ENCODE measurements at regions not wholly inside any gene's neighbourhood (a gene's known extent, or its start where the extent isn't known, plus 50 kb on each side); places are given as distances from the start of the nearest gene placed in this dataset.

DNA sequence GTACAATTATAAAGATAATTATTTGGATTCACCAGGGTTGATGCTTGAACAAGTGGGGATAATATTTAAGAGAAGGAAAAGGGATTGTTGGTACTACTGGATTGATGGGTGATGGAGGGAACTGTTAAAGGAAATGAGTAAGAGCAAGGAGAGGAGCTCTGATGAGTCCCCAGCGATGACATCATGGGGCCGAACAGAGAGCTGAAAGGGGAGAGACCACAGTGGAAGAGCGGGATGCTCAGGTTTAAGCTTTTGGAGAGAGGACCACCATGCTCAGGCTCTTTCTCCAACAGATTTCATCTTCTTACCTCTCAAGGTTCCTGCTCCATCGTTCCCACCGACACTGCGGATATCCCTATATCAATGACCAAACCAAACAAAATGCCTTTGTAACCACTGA, 568.7 kb downstream of the ETS1 start:
- intact Hi-C loops (cut with DNase I): no loop called here
- Histone ChIP-seq H3K4me3 (no peak overlapping the region), H3K9me3 (no peaks in the 10 kb centered on the region), H3K27me3 (no peaks in the 10 kb centered on the region), H3K4me1 (no peaks in the 10 kb centered on the region), H3K36me3 (no peaks in the 10 kb centered on the region), H3K27ac (no peak overlapping the region)
- no peak for FAIRE-seq
- no peak for DNase-seq
- ATAC-seq: no peak
- WGBS, 2 donors: 85 to 94% methylated on average over 6 of the region's 6 CpGs
- TF ChIP-seq, protein P1, sequence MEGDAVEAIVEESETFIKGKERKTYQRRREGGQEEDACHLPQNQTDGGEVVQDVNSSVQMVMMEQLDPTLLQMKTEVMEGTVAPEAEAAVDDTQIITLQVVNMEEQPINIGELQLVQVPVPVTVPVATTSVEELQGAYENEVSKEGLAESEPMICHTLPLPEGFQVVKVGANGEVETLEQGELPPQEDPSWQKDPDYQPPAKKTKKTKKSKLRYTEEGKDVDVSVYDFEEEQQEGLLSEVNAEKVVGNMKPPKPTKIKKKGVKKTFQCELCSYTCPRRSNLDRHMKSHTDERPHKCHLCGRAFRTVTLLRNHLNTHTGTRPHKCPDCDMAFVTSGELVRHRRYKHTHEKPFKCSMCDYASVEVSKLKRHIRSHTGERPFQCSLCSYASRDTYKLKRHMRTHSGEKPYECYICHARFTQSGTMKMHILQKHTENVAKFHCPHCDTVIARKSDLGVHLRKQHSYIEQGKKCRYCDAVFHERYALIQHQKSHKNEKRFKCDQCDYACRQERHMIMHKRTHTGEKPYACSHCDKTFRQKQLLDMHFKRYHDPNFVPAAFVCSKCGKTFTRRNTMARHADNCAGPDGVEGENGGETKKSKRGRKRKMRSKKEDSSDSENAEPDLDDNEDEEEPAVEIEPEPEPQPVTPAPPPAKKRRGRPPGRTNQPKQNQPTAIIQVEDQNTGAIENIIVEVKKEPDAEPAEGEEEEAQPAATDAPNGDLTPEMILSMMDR (IDR thresholded peaks at IDR 0.05): no peak

DNA sequence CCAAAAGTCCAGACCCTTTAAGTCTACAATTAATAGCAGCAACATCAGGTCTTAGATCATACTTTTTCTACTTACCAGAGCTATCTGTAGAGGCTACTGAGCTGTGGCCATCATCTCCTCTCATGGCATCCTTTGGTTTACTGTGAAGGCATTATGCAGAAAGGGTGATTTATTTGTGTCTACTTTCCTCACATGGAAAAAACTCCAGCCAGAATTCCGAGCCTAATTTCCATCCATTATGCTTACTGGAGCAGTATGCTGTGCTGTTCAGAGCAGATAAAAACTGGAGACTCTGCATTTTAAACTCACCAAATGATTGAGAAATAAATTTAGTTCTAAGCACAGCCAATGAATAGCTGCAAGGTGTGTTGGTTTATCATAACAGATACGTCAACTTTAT, 581.8 kb downstream of the ETS1 start:
- intact Hi-C loops (cut with DNase I): no loop called here

GRCh38 chr11:127998421-127998820, 588.9 kb downstream of the ETS1 start:
- DNase-seq (no peak), ATAC-seq (no peak), FAIRE-seq (no peak)
- H3K36me3 ChIP-seq: no peaks in the 10 kb centered on the region
- no peak overlapping the region for H3K4me3 ChIP-seq
- TF ChIP-seq, protein P1 (IDR thresholded peaks at IDR 0.05): no peak
- H3K27me3 ChIP-seq: peaks cover 0 to 1% (median 0%) of the 10 kb centered on the region in 4 donors
- intact Hi-C loops (cut with DNase I): no loop called here
- H3K4me1 ChIP-seq: no peaks in the 10 kb centered on the region
- 64 to 73% methylated on average over 5 of the region's 5 CpGs for WGBS, 2 donors
- no peak overlapping the region for H3K27ac ChIP-seq
- H3K9me3 ChIP-seq: no peaks in the 10 kb centered on the region

More for the DNA sequence above, 581.8 kb downstream of the ETS1 start:
- FAIRE-seq (no peak), ATAC-seq (no peak), DNase-seq (no peak)
- no peaks in the 10 kb centered on the region for H3K36me3 ChIP-seq
- H3K4me3 ChIP-seq: no peak overlapping the region
- no peaks in the 10 kb centered on the region for H3K4me1 ChIP-seq
- H3K9me3 ChIP-seq: no peaks in the 10 kb centered on the region
- H3K27ac ChIP-seq: no peak overlapping the region
- 41 to 65% methylated on average over 2 of the region's 2 CpGs for WGBS, 2 donors
- TF ChIP-seq, protein P1 (IDR thresholded peaks at IDR 0.05): no peak
- no peaks in the 10 kb centered on the region for H3K27me3 ChIP-seq

DNA sequence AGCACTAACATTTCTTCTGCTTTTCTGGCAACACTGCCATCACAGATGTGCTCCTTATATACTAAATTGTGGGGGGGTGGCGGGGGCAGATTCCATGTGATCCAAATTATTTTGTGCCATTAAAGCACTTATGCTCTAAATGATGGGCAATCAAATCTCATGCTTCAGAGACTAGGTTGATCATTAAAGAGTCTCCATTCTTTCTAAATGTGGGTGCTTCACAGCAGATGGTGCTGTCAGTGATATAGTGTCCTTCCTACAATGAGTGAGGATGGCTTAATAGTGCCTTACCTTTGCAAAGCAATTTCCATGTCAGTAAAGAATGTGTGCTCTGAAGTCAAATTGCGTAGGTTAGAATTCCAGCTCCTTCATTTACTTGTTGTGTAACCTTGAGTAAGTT, 589.8 kb downstream of the ETS1 start:
- no peak overlapping the region for H3K4me3 ChIP-seq
- H3K36me3 ChIP-seq: no peaks in the 10 kb centered on the region
- no peak overlapping the region for H3K27ac ChIP-seq
- no peaks in the 10 kb centered on the region for H3K9me3 ChIP-seq
- ATAC-seq: no peak
- TF ChIP-seq, protein P1 (IDR thresholded peaks at IDR 0.05): no peak
- no peak for DNase-seq
- intact Hi-C loops (cut with DNase I): no loop called here
- H3K4me1 ChIP-seq: no peaks in the 10 kb centered on the region
- no peak for FAIRE-seq
- H3K27me3 ChIP-seq: peaks cover 0 to 6% (median 0%) of the 10 kb centered on the region in 4 donors
- 54 to 69% methylated on average over 2 of the region's 2 CpGs for WGBS, 2 donors

DNA sequence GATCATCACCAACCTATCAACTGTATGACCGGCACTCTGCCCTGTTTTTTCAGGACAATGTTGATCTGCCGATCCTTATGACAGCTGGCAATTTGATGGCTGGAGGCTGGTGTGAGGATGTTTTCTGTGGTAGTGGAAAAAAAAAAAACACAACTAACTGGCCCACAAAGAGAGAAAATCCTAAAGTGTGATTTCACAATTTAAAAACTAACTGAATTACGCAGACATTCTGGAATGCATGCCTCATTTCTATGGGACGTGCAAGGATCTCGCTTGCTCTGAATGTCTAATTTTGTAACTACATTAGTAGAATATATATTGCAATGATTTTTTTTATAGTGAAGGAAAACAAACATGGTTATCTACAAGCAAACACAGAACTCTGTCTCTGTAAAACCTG, 590.5 kb downstream of the ETS1 start:
- ATAC-seq (no peak), FAIRE-seq (no peak), DNase-seq (no peak)
- no peaks in the 10 kb centered on the region for H3K4me1 ChIP-seq
- no peak overlapping the region for H3K4me3 ChIP-seq
- TF ChIP-seq, protein P1 (IDR thresholded peaks at IDR 0.05): no peak
- 61 to 67% methylated on average over 5 of the region's 5 CpGs for whole genome bisulfite sequencing, 2 donors
- H3K27ac ChIP-seq: no peak overlapping the region
- H3K9me3 ChIP-seq: no peaks in the 10 kb centered on the region
- H3K36me3 ChIP-seq: no peaks in the 10 kb centered on the region
- intact Hi-C loops (cut with DNase I): no loop called here
- peaks cover 0 to 6% (median 0%) of the 10 kb centered on the region in 4 donors for H3K27me3 ChIP-seq

All from pancreas (tissue), 10 donors.